ENCODE measurements at regions not wholly inside any gene's neighbourhood (a gene's known extent, or its start where the extent isn't known, plus 50 kb on each side); places are given as distances from the start of the nearest gene placed in this dataset.

- H3K4me3 ChIP-seq (ENCODE audit: insufficient read depth, low read depth, low read length), result no peak overlapping the region
- in situ Hi-C loops (cut with MboI; ENCODE audit: low sequenced_read_pairs), result no loop called here
- no peaks in the 10 kb centered on the region for H4K20me1 ChIP-seq (ENCODE audit: insufficient read depth, low read length)
- BruUV-seq (replicated peaks), result no TSS peak
- H3K4ac ChIP-seq (ENCODE audit: low read depth, low read length), result peak overlapping the region; percentile 54
- no peak for TF ChIP-seq USF2 (IDR thresholded peaks at IDR 0.05; ENCODE audit: low read depth, low read length)
- no peak for TF ChIP-seq MAFK (IDR thresholded peaks at IDR 0.05; ENCODE audit: low read depth, low read length)
- TF ChIP-seq RFX5 (IDR thresholded peaks at IDR 0.05; ENCODE audit: low read depth, low read length), result no peak
- no peak for TF ChIP-seq RCOR1 (IDR thresholded peaks at IDR 0.05; ENCODE audit: insufficient replicate concordance, low read length)
- no peak for TF ChIP-seq ELK1 (IDR thresholded peaks at IDR 0.05; ENCODE audit: borderline replicate concordance, low read depth, low read length)
- TF ChIP-seq RAD21 (IDR thresholded peaks at IDR 0.05; ENCODE audit: low read length), result no peak
- TF ChIP-seq MXI1 (IDR thresholded peaks at IDR 0.05; ENCODE audit: borderline replicate concordance, low read depth, low read length), result no peak
- TF ChIP-seq MAZ (IDR thresholded peaks at IDR 0.05; ENCODE audit: borderline replicate concordance, low read depth, low read length), result no peak
- H2BK15ac ChIP-seq (ENCODE audit: low read depth, low read length), result peak overlapping the region; percentile 33; the same call in 2 of the 3 replicates
- no CpG with 5 or more reads among the region's 3 CpGs for WGBS, 2 experiments (ENCODE audit: extremely low coverage in 2 of 2, insufficient read length in 1 of 2)
- H2BK5ac ChIP-seq (ENCODE audit: low read depth, low read length, poor library complexity, severe bottlenecking), result peak overlapping the region; percentile 96
- peak overlapping the region; percentile 86 for H2BK20ac ChIP-seq (ENCODE audit: low read depth, low read length)
- H4K91ac ChIP-seq (ENCODE audit: insufficient read depth, low read depth, low read length), result peak overlapping the region; percentile 60
- CTCF ChIA-PET, result interaction anchor here (0.9 to 1.6 kb wide), 2 partner anchors 15 to 168 kb away, joined by 3 read pairs; no protein-coding TSS in a partner anchor
- peak overlapping the region; percentile 3 for H2AFZ ChIP-seq (replicated peaks; ENCODE audit: low read length, poor library complexity)
- H3K56ac ChIP-seq (ENCODE audit: extremely low read depth, insufficient read depth, low read length), result peak overlapping the region; percentile 34; the same call in 1 of the 2 replicates
- peak overlapping the region; percentile 26 to 78 for H4K8ac ChIP-seq (ENCODE audit: low read depth in 2 of 2, low read length in 2 of 2)
- 0 out of 4 replicates have a peak, but pooled peaks cover 0 to 3% of the 10 kb centered on the region in 2 experiments for H3K79me1 ChIP-seq (ENCODE audit: low read depth in 1 of 2, low read length in 2 of 2)
- peaks cover 7% of the 10 kb centered on the region for H3K9me1 ChIP-seq (ENCODE audit: insufficient read depth, low read length)
- H3K23ac ChIP-seq (ENCODE audit: low read depth, low read length), result peak overlapping the region; percentile 71; the same call in 1 of the 2 replicates
- no peaks in the 10 kb centered on the region for H3K27me3 ChIP-seq (ENCODE audit: control insufficient read depth, insufficient read depth, low read length)
- 0 out of 2 replicates have a peak overlapping the region, but pooled peaks have one; percentile 31 for H3K4me2 ChIP-seq (ENCODE audit: low read depth, low read length)
- POLR2A ChIA-PET (ENCODE audit: unreplicated experiment), result no interaction called here
- ATAC-seq (ENCODE audit: low read depth) (peak; percentile 72), DNase-seq (peak; percentile 58)
- peak overlapping the region; percentile 18 for H3K14ac ChIP-seq (replicated peaks; ENCODE audit: low read depth, low read length)
- peaks cover 6% of the 10 kb centered on the region for H3K9me3 ChIP-seq (ENCODE audit: control insufficient read depth, insufficient read depth, low read length)
- intact Hi-C loops (cut with micrococcal nuclease), result loop anchor here (5.0 kb wide), 2 partner anchors 59 to 169 kb away; no protein-coding TSS in a partner anchor
- H3K4me1 ChIP-seq (ENCODE audit: control insufficient read depth, insufficient read depth, low read length), result peaks cover 14% of the 10 kb centered on the region
- no peaks in the 10 kb centered on the region for H3K36me3 ChIP-seq (ENCODE audit: control insufficient read depth, insufficient read depth, low read length)
- dilution Hi-C loops (cut with HindIII; ENCODE audit: low sequenced_read_pairs, unreplicated experiment), result no loop called here
- H2BK120ac ChIP-seq (ENCODE audit: low read depth, low read length), result peak overlapping the region; percentile 91
- no peak overlapping the region; the same call in 1 of the 2 replicates for H2AK5ac ChIP-seq (ENCODE audit: low read depth, low read length)
- H3K18ac ChIP-seq (ENCODE audit: low read depth, low read length), result peak overlapping the region; percentile 96
- peak overlapping the region; percentile 97 for H4K5ac ChIP-seq (ENCODE audit: low read depth, low read length)
- H3K27ac ChIP-seq (ENCODE audit: insufficient read depth, low read length), result peak overlapping the region; percentile 92
- no peak overlapping the region; the same call in 1 of the 2 replicates for H3K9ac ChIP-seq (ENCODE audit: low read depth, low read length)
- H2AK9ac ChIP-seq (replicated peaks; ENCODE audit: low read depth, low read length, poor library complexity), result no peak overlapping the region
Observed at GRCh38 chr2:39933196-39933595, 154.1 kb upstream of the THUMPD2 start.
